ENCODE measurements at regions not wholly inside any gene's neighbourhood (a gene's known extent, or its start where the extent isn't known, plus 50 kb on each side); places are given as distances from the start of the nearest gene placed in this dataset.
A peak's percentile ranks its signal among the peaks of the same experiment; 100 is the strongest.

DNA sequence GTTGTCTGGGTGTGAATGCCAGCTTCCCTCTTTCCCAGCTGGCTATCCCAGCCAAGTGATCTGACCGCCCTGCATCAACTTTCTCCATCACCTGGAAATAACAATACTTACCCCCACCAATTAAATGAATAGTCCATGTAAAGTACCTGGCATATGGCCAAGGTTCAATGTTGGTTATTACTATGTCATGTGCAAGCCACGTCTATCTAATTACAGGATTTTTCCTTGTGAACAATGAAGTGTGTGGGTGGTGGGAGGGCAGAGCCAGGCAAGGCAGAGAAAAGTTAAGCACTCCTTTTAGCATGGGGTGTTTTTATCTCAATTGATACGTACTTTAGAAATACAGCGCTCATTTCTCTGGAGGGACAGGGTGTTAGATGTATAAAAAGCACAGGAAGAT, 121.1 kb downstream of the NHLRC3 start:
- ATAC-seq = peak in 2 of 8 donors; percentile 42 to 63

GRCh38 chr13:39159846-39160370, 121.7 kb downstream of the NHLRC3 start:
- DNase-seq = no peak
- Histone ChIP-seq H3K27me3 (no peaks in the 10 kb centered on the region), H3K4me3 (no peak overlapping the region), H3K4me1 (peaks cover 0 to 28% (median 16%) of the 10 kb centered on the region in 9 donors), H3K9me3 (peaks cover 0 to 5% (median 0%) of the 10 kb centered on the region in 11 donors), H3K36me3 (no peaks in the 10 kb centered on the region), H3K27ac (no peak overlapping the region)
- intact Hi-C loops (cut with DNase I) = loop anchor here in 1 of 10 donors (1.0 kb wide), 1 partner anchor 18 kb away; no protein-coding TSS in a partner anchor
- no peak for ATAC-seq
- 56 to 70% methylated on average over 1 of the region's 1 CpG for WGBS, 2 donors
- no peak for TF ChIP-seq CTCF (IDR thresholded peaks at IDR 0.05)

More for the DNA sequence above, 121.1 kb downstream of the NHLRC3 start:
- no peak for TF ChIP-seq CTCF (IDR thresholded peaks at IDR 0.05)
- Histone ChIP-seq H3K9me3 (peaks cover 0 to 5% (median 0%) of the 10 kb centered on the region in 11 donors), H3K36me3 (no peaks in the 10 kb centered on the region), H3K27ac (no peak overlapping the region), H3K4me1 (peaks cover 0 to 28% (median 16%) of the 10 kb centered on the region in 9 donors), H3K27me3 (no peaks in the 10 kb centered on the region), H3K4me3 (no peak overlapping the region)
- 16 to 20% methylated on average over 4 of the region's 4 CpGs for WGBS, 2 donors
- intact Hi-C loops (cut with DNase I) = no loop called here
- DNase-seq = no peak

DNA sequence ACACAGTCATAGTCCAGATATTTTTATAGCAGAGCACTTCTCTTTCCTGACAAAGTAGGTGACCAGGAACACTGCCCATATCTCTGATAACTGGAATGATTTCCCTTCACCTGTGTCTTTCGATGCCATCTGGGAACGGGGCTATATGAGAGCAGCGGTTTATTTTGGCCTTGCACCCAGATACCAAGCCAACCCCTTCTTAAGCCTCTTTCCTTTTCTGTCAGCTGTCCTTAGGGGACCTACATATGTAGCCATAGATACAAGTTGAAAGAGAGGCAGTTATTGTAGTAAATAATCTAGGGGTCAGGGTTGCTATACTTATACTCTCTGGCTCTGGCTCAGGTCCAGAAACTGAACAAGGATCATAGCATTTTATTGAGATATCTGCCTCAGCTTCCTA, 128.8 kb downstream of the NHLRC3 start:
- no peak for DNase-seq
- Histone ChIP-seq H3K27me3 (no peaks in the 10 kb centered on the region), H3K4me1 (no peaks in the 10 kb centered on the region), H3K27ac (no peak overlapping the region), H3K36me3 (no peaks in the 10 kb centered on the region), H3K9me3 (peaks cover 0 to 5% (median 0%) of the 10 kb centered on the region in 11 donors), H3K4me3 (no peak overlapping the region)
- TF ChIP-seq CTCF (IDR thresholded peaks at IDR 0.05) = no peak
- intact Hi-C loops (cut with DNase I) = no loop called here
- peak in 2 of 8 donors; percentile 29 to 33 for ATAC-seq
- WGBS, 2 donors = 33 to 46% methylated on average over 3 of the region's 3 CpGs

- WGBS, 2 donors = 83 to 92% methylated on average over 2 of the region's 2 CpGs
- H3K27me3 ChIP-seq = no peaks in the 10 kb centered on the region
- H3K36me3 ChIP-seq = no peaks in the 10 kb centered on the region
- no peak for DNase-seq
- intact Hi-C loops (cut with DNase I) = no loop called here
- H3K4me3 ChIP-seq = no peak overlapping the region
- no peaks in the 10 kb centered on the region for H3K9me3 ChIP-seq
- H3K4me1 ChIP-seq = no peaks in the 10 kb centered on the region
- H3K27ac ChIP-seq = no peak overlapping the region
- no peak for TF ChIP-seq CTCF (IDR thresholded peaks at IDR 0.05)
- no peak for ATAC-seq
These were observed 132.5 kb downstream of the NHLRC3 start for GRCh38 chr13:39170711-39171110.

Data from heart right ventricle (tissue), 16 donors.